ENCODE measurements at regions not wholly inside any gene's neighbourhood (a gene's known extent, or its start where the extent isn't known, plus 50 kb on each side); places are given as distances from the start of the nearest gene placed in this dataset.

DNA sequence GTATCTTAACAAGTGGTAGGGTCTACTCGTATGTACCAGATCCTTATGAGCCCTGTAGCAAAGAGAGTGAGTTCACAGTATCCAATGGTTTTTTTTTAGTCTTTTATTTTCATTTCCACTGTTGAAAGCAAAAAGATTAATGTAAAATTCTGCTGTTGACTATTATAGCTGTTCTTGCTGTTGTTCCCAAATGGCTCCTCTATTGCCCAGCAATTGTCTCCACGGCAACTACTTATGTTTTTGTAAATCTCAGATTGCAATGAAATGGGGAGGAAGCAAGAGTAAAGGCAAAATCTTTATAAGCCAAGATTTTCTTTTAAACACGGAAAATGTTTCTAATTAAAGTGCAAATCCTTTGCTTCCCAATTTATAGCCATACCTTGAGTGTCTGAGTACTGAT, 406.1 kb downstream of the EPM2A start:
- TF ChIP-seq POLR2A (IDR thresholded peaks at IDR 0.05) (no peak), POLR2AphosphoS5 (IDR thresholded peaks at IDR 0.05) (no peak), EP300 (IDR thresholded peaks at IDR 0.05) (no peak)
- TF ChIP-seq, protein P1, sequence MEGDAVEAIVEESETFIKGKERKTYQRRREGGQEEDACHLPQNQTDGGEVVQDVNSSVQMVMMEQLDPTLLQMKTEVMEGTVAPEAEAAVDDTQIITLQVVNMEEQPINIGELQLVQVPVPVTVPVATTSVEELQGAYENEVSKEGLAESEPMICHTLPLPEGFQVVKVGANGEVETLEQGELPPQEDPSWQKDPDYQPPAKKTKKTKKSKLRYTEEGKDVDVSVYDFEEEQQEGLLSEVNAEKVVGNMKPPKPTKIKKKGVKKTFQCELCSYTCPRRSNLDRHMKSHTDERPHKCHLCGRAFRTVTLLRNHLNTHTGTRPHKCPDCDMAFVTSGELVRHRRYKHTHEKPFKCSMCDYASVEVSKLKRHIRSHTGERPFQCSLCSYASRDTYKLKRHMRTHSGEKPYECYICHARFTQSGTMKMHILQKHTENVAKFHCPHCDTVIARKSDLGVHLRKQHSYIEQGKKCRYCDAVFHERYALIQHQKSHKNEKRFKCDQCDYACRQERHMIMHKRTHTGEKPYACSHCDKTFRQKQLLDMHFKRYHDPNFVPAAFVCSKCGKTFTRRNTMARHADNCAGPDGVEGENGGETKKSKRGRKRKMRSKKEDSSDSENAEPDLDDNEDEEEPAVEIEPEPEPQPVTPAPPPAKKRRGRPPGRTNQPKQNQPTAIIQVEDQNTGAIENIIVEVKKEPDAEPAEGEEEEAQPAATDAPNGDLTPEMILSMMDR (IDR thresholded peaks at IDR 0.05): no peak

Data from upper lobe of left lung (tissue), 4 donors.